Heart left ventricle (tissue), 16 donors: ENCODE measurements at regions not wholly inside any gene's neighbourhood (a gene's known extent, or its start where the extent isn't known, plus 50 kb on each side); places are given as distances from the start of the nearest gene placed in this dataset.

Experiments
- ATAC-seq, 4 donors: fragments of 200-7000 bp; cut with Tn5 transposase; one replicate each; pipeline ENCODE4 v1.9.1; 2020 to 2022; ENCODE audit warnings: moderate library complexity in 4 of 4, mild to moderate bottlenecking in 3 of 4, moderate number of reproducible peaks in 1 of 4
- DNase-seq, 5 donors: peaks; one replicate each; pipeline ENCODE4 v3.0.0-alpha.2; 2020
- H3K27ac ChIP-seq, 12 donors: fragments of 200-600 bp; sonication (generic) in 4 of 12; one replicate each; pipeline versions ENCODE4 v1.5.0 to v1.8.0; 2016 to 2022; ENCODE audit warnings: mild to moderate bottlenecking in 2 of 12
- H3K27me3 ChIP-seq, 9 donors: fragments of 200-600 bp; sonication (generic) in 2 of 9; one replicate each; pipeline versions ENCODE4 v1.5.1 to v1.8.0; 2016 to 2022; ENCODE audit warnings: mild to moderate bottlenecking in 3 of 9
- H3K36me3 ChIP-seq, 9 donors: fragments of 200-600 bp; sonication (generic) in 2 of 9; one replicate each; pipeline versions ENCODE4 v1.5.0 to v1.8.0; 2018 to 2022; ENCODE audit warnings: mild to moderate bottlenecking in 2 of 9
- H3K4me1 ChIP-seq, 12 donors: fragments of 200-600 bp; sonication (generic) in 4 of 12; one replicate each; pipeline versions ENCODE4 v1.5.0 to v1.8.0; 2016 to 2022; ENCODE audit warnings: mild to moderate bottlenecking in 3 of 12
- H3K4me3 ChIP-seq, 12 donors: fragments of 200-600 bp; sonication (generic) in 4 of 12; one replicate each; pipeline versions ENCODE4 v1.5.0 to v1.8.0; 2017 to 2022; ENCODE audit warnings: mild to moderate bottlenecking in 9 of 12, moderate library complexity in 4 of 12
- H3K9me3 ChIP-seq, 12 donors: fragments of 200-600 bp; sonication (generic) in 4 of 12; one replicate each; pipeline versions ENCODE4 v1.5.0 to v1.8.0; 2016 to 2022; ENCODE audit warnings: mild to moderate bottlenecking in 1 of 12
- CTCF ChIP-seq, 12 donors: fragments of 200-600 bp; sonication (generic) in 4 of 12; IDR thresholded peaks; one replicate each; pipeline versions ENCODE4 v1.5.0 to v1.8.0; 2018 to 2022; ENCODE audit warnings: antibody characterized with exemption in 12 of 12, mild to moderate bottlenecking in 5 of 12
- POLR2A ChIP-seq, 2 donors: fragments of 450-650 bp; IDR thresholded peaks; one replicate each; pipeline ENCODE4 v1.6.1; 2017; ENCODE audit warnings: antibody characterized with exemption in 2 of 2, mild to moderate bottlenecking in 2 of 2, moderate library complexity in 2 of 2
- WGBS, 4 donors: extraction: QIAGEN DNeasy Blood & Tissue Kit in 2 of 4; methylation state at CpG; one replicate each; pipeline versions ENCODE4 v1.1.5 to v1.1.7; 2013 to 2018; 5-methylcytosine and 5-hydroxymethylcytosine counted together
- intact Hi-C, 10 donors: fragments of 100-400 bp; cut with DNase I; formaldehyde crosslinking; loops; one replicate each; pipeline versions ENCODE4 v1.11.1 to v1.14.2; 2022
- donor health status: ischemic (EF 13 %, LVEDD 7.1; RV severe dilation, severe dysfunction).
- donor health status: healthy with polysubstance abuse.
- donor health status: DM: no; HTN: yes; CAD: no.
- donor health status: DM: no; HTN: no; CAD: no.
- donor health status: ischemic (EF 25% LVEDD 6.9; RV normal size, moderate dysfunction).
- donor health status: ischemic (EF 25% LVEDD 5.7; RV mildly dilated, moderate dysfunction).
- donor health status: healthy.
- donor health status: DM: yes; HTN: yes; CAD: no.
- donor health status: ischemic (EF 35%, LVEDD 5.7; RV mildly dilated, moderate dysfunction).
- donor health status: nonischemic (EF 11% LVEDD 7.7; RV severe dilation, severe dysfunction).
- donor health status: DM: yes; HTN: yes; CAD: no.
- donor health status: PGD.
- donor health status: ischemic (EF 29% LVEDD 5.4; RV normal size, mild dysfunction).
- donor health status: nonischemic (EF 23%, LVEDD 6.1; RV moderate dilation, normal function).

- intact Hi-C loops: no loop called here
- Histone ChIP-seq H3K9me3 (peaks cover 0 to 4% (median 0%) of the 10 kb centered on the region in 12 donors), H3K4me1 (no peaks in the 10 kb centered on the region), H3K27ac (no peak overlapping the region), H3K4me3 (no peak overlapping the region), H3K27me3 (no peaks in the 10 kb centered on the region), H3K36me3 (no peaks in the 10 kb centered on the region)
- DNase-seq (no peak), ATAC-seq (no peak)
- WGBS, 4 donors: 45 to 54% (median 48%) methylated on average over 3 of the region's 3 CpGs
- no peak for TF ChIP-seq POLR2A (IDR thresholded peaks at IDR 0.05)
- no peak for TF ChIP-seq CTCF (IDR thresholded peaks at IDR 0.05)
Measured at GRCh38 chr1:79811173-79811572, 804.6 kb upstream of the ADGRL4 start.

GRCh38 chr1:79808816-79809475 is 802.4 kb upstream of the ADGRL4 start:
- Histone ChIP-seq H3K4me3 (no peak overlapping the region), H3K27me3 (no peaks in the 10 kb centered on the region), H3K4me1 (no peaks in the 10 kb centered on the region), H3K36me3 (no peaks in the 10 kb centered on the region), H3K9me3 (peaks cover 0 to 4% (median 0%) of the 10 kb centered on the region in 12 donors), H3K27ac (no peak overlapping the region)
- intact Hi-C loops: no loop called here
- 66 to 73% (median 70%) methylated on average over 3 of the region's 3 CpGs for WGBS, 4 donors
- TF ChIP-seq CTCF (IDR thresholded peaks at IDR 0.05) (no peak), POLR2A (IDR thresholded peaks at IDR 0.05) (no peak)
- no peak for ATAC-seq
- DNase-seq: no peak

DNA sequence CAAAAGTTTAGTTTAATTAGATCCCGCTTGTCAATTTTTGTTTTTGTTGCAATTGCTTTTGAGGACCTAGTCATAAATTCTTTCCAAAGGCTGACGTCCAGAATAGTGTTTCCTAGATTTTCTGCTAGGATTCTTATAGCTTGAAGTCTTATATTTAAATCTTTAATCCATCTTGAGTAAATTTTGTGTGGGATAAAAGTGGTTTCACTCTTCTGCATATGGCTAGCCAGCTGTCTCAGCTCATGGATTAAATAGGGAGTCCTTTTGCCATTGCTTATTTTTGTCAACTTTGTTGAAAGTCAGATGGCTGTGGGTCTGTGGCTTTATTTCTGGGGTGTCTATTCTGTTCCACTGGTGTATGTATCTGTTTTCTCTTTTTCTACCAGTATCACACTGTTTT is 801.3 kb upstream of the ADGRL4 start:
- DNase-seq: no peak
- 79 to 84% (median 81%) methylated on average over 2 of the region's 2 CpGs for WGBS, 4 donors
- H3K9me3 ChIP-seq: peaks cover 0 to 4% (median 0%) of the 10 kb centered on the region in 12 donors
- no peaks in the 10 kb centered on the region for H3K36me3 ChIP-seq
- intact Hi-C loops: no loop called here
- no peak overlapping the region for H3K27ac ChIP-seq
- no peak for TF ChIP-seq CTCF (IDR thresholded peaks at IDR 0.05)
- no peak for TF ChIP-seq POLR2A (IDR thresholded peaks at IDR 0.05)
- H3K27me3 ChIP-seq: no peaks in the 10 kb centered on the region
- no peak overlapping the region for H3K4me3 ChIP-seq
- H3K4me1 ChIP-seq: no peaks in the 10 kb centered on the region
- ATAC-seq: no peak

- intact Hi-C loops: no loop called here
- Histone ChIP-seq H3K27ac (no peak overlapping the region), H3K9me3 (peaks cover 0 to 15% (median 5%) of the 10 kb centered on the region in 12 donors), H3K27me3 (no peaks in the 10 kb centered on the region), H3K36me3 (no peaks in the 10 kb centered on the region), H3K4me3 (no peak overlapping the region), H3K4me1 (no peaks in the 10 kb centered on the region)
- TF ChIP-seq POLR2A (IDR thresholded peaks at IDR 0.05) (no peak), CTCF (IDR thresholded peaks at IDR 0.05) (no peak)
- ATAC-seq: no peak
- DNase-seq: no peak
- WGBS, 4 donors: 94 to 98% (median 95%) methylated on average over 3 of the region's 3 CpGs
Measured at GRCh38 chr1:79797487-79797886, 791.0 kb upstream of the ADGRL4 start.
